Brain microvascular endothelial cell (primary cell): ENCODE measurements at regions not wholly inside any gene's neighbourhood (a gene's known extent, or its start where the extent isn't known, plus 50 kb on each side); places are given as distances from the start of the nearest gene placed in this dataset.

Experiments
- DNase-seq: peaks from one replicate; pipeline ENCODE4 v3.0.0-alpha.2; 2020
- H3K27ac ChIP-seq: fragments of 250-450 bp; sonication (Bioruptor Pico); 2 replicates; pipeline ENCODE4 v1.5.1; 2020; ENCODE audit warnings: mild to moderate bottlenecking, moderate library complexity
- H3K27me3 ChIP-seq: fragments of 250-450 bp; sonication (Bioruptor Pico); replicated peaks from 2 replicates; pipeline ENCODE4 v1.5.1; 2020; ENCODE audit warnings: mild to moderate bottlenecking
- H3K36me3 ChIP-seq: fragments of 250-450 bp; sonication (Bioruptor Pico); replicated peaks from 2 replicates; pipeline ENCODE4 v1.5.1; 2020; ENCODE audit warnings: mild to moderate bottlenecking
- H3K4me3 ChIP-seq: 2 replicates; pipeline ENCODE4 v1.5.1; 2011; ENCODE audit warnings: low read depth, mild to moderate bottlenecking, control low read depth, low read length, moderate library complexity
- CTCF ChIP-seq: IDR thresholded peaks from 2 replicates; pipeline ENCODE4 v1.5.1; 2011; ENCODE audit warnings: low read depth, mild to moderate bottlenecking, moderate library complexity, low read length, control low read depth, inconsistent platforms; ENCODE audit errors: missing control alignments
- in situ Hi-C: cut with HindIII; loops from 2 replicates; pipeline ENCODE4 v1.10.0; 2017; ENCODE audit warnings: low sequenced_read_pairs, low pct_ligation_motif_present

DNA sequence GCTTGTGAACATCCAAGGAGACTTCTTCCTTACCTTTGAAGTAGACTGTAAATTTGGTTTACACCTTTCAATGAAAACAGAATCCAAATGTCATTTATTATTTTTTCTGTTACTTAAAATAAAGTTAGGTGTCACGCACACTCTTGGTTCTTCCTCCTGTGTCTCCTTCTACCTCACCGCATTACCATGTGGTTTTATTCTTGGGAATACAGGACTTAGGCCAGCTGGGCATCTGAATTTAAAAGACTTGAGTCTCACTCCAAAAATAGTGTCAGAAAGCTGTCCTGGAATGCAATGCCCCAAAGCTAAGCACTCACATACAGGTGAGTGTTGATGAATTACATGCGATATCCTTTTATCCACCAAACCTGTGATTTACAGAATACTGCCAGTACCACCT is 66.4 kb downstream of the MAF start:
- TF ChIP-seq CTCF: no peak
- no peak overlapping the region for H3K27ac ChIP-seq
- in situ Hi-C loops: no loop called here

GRCh38 chr16:79533292-79533691 is 67.2 kb downstream of the MAF start:
- TF ChIP-seq CTCF: no peak
- no peak for DNase-seq
- Histone ChIP-seq H3K27me3 (no peaks in the 10 kb centered on the region), H3K36me3 (no peaks in the 10 kb centered on the region), H3K4me3 (no peak overlapping the region), H3K27ac (no peak overlapping the region)
- in situ Hi-C loops: no loop called here

More for the DNA sequence above, 66.4 kb downstream of the MAF start:
- H3K36me3 ChIP-seq: no peaks in the 10 kb centered on the region
- no peak overlapping the region for H3K4me3 ChIP-seq
- no peaks in the 10 kb centered on the region for H3K27me3 ChIP-seq
- DNase-seq: no peak

DNA sequence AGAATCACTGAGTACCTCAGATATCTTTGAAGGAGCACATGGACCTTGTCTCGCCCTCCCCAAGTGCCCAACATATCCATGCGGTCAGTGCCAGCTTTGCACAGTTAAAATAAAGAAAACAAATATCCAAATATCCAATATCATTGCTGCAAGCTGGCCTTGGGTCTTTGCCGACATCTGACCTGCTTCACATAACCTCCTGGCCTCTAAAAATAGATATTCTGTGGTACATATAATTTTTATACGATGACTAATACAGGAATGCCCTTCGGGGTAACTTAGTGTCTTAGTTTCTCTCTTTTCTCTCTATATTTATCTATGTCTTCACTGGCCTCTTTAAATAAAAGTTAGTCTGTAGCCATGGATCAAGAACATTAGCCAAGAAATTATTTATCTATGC is 67.8 kb downstream of the MAF start:
- Histone ChIP-seq H3K36me3 (no peaks in the 10 kb centered on the region), H3K4me3 (no peak overlapping the region), H3K27me3 (no peaks in the 10 kb centered on the region), H3K27ac (no peak overlapping the region)
- in situ Hi-C loops: no loop called here
- no peak for DNase-seq
- TF ChIP-seq CTCF: no peak

DNA sequence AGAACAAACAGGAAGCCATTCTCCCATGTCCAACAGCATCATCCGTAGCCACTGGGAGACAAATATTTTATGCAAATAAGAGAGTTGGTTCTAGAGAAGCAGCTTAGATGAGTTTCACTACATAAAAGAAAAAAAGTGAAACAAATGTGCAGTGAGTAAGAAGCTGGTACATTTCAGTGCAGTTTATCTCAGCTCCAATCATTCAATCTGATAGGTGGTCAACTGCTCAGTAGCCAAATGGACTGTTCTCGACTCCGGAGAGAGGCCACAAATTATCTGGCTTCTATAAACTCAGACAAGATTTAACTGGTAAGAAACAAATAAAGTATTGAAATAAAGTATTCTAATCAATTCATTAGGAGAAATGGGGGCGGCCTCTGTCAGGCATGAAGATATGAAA is 68.3 kb downstream of the MAF start:
- in situ Hi-C loops: no loop called here
- H3K4me3 ChIP-seq: no peak overlapping the region
- H3K27ac ChIP-seq: no peak overlapping the region
- no peak for DNase-seq
- H3K27me3 ChIP-seq: no peaks in the 10 kb centered on the region
- no peaks in the 10 kb centered on the region for H3K36me3 ChIP-seq
- TF ChIP-seq CTCF: no peak

- no peak for TF ChIP-seq CTCF
- in situ Hi-C loops: no loop called here
- H3K4me3 ChIP-seq: no peak overlapping the region
- no peak for DNase-seq
- no peaks in the 10 kb centered on the region for H3K27me3 ChIP-seq
- no peaks in the 10 kb centered on the region for H3K36me3 ChIP-seq
- no peak overlapping the region for H3K27ac ChIP-seq
Observed at GRCh38 chr16:79528338-79528737, 72.2 kb downstream of the MAF start.

DNA sequence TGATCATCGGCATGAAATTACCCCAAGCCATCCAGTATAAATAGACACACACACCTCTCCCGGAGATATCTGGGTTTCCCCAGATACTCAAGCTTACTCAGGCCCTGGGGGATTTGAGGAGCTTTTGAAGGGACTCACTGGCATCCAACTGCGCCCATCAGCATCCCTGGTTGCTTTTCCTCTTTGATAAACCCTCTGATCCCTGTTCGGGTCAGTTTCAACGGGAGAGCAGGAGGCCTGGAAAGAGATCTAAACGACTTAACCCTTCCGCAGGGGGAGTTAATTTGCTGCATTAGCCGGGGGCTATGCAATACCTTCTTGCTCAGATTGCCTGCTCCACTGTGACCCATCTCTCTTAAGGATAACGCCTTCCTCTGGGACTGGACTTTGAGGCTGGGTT is 76.6 kb downstream of the MAF start:
- TF ChIP-seq CTCF: no peak
- H3K4me3 ChIP-seq: no peak overlapping the region
- H3K36me3 ChIP-seq: no peaks in the 10 kb centered on the region
- in situ Hi-C loops: no loop called here
- no peak overlapping the region for H3K27ac ChIP-seq
- DNase-seq: no peak
- H3K27me3 ChIP-seq: no peaks in the 10 kb centered on the region
